ENCODE measurements at regions not wholly inside any gene's neighbourhood (a gene's known extent, or its start where the extent isn't known, plus 50 kb on each side); places are given as distances from the start of the nearest gene placed in this dataset.

DNA sequence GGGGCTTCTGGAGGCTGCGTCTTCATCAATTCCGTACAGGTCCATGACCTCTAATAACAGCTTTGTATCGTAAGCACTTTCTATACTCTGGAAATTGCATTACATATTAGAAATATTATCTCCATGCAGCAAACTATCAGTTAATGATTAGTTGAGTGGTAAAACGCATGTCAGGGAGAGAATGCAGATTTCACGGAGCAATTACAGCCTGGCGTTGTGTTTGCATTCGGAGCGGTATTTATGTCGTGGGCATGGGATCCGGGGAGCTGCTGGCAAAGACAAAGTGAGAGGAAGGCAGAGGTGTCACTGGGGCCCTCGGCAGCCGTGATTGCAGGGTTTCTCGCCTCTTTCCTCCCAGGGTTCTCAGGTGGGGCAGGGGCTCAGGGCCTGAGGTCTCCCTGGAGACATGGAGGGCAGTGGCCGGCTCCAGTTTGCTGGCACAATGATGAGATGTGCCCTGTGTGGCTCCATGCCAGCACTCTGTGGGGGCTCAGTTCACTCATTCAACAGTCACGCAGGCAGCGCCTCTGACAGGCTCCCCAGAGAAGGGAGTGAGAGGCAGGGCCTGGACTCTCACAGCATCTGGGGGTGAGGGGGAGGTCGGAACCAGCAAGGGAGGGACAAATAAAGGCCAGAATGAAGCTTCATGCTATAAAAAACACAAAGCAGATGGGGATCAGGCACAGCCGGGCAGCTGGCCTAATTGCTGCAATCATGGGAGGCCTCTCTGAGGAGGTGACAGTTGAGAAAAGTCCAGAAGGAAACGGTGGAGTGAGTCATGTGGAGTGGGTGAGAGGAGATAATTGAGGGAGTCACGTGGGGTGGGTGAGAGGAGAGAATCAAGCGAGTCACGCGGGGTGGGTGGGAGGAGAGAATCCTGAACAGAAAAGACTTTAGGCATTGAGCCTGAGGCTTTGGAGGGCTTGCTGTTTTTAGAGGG lies 1002.7 kb downstream of the BRD1 start:
- TF ChIP-seq, protein P1, sequence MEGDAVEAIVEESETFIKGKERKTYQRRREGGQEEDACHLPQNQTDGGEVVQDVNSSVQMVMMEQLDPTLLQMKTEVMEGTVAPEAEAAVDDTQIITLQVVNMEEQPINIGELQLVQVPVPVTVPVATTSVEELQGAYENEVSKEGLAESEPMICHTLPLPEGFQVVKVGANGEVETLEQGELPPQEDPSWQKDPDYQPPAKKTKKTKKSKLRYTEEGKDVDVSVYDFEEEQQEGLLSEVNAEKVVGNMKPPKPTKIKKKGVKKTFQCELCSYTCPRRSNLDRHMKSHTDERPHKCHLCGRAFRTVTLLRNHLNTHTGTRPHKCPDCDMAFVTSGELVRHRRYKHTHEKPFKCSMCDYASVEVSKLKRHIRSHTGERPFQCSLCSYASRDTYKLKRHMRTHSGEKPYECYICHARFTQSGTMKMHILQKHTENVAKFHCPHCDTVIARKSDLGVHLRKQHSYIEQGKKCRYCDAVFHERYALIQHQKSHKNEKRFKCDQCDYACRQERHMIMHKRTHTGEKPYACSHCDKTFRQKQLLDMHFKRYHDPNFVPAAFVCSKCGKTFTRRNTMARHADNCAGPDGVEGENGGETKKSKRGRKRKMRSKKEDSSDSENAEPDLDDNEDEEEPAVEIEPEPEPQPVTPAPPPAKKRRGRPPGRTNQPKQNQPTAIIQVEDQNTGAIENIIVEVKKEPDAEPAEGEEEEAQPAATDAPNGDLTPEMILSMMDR (IDR thresholded peaks at IDR 0.05; ENCODE audit: insufficient read depth, missing control alignments) = no peak

DNA sequence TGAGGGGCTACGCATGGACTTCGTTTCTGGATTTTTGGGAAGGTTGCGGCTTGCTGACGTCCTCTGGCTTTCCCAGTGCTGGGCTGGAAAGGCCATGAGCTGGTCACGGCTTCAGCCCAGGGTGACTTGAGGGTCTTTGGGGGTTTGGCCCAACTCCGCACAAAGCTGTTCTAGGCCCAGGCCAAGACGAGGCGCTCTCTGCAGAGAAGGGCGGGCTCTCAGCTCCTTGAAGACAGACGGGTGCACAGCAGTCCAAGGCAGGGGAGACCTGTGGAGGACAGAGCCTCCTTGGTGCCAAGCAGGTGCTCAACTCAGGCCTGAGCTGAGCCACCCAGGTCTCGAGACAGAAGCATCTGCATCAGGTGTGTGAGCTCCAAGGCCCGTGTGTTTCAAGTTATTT lies 1003.7 kb downstream of the BRD1 start:
- TF ChIP-seq, protein P1 (IDR thresholded peaks at IDR 0.05; ENCODE audit: insufficient read depth, missing control alignments) = no peak
- DNase-seq (ENCODE audit: insufficient read length, low spot score) = no peak
- no peak for FAIRE-seq

More for the DNA sequence above, 1002.7 kb downstream of the BRD1 start:
- FAIRE-seq (no peak), DNase-seq (ENCODE audit: insufficient read length, low spot score) (no peak)

DNA sequence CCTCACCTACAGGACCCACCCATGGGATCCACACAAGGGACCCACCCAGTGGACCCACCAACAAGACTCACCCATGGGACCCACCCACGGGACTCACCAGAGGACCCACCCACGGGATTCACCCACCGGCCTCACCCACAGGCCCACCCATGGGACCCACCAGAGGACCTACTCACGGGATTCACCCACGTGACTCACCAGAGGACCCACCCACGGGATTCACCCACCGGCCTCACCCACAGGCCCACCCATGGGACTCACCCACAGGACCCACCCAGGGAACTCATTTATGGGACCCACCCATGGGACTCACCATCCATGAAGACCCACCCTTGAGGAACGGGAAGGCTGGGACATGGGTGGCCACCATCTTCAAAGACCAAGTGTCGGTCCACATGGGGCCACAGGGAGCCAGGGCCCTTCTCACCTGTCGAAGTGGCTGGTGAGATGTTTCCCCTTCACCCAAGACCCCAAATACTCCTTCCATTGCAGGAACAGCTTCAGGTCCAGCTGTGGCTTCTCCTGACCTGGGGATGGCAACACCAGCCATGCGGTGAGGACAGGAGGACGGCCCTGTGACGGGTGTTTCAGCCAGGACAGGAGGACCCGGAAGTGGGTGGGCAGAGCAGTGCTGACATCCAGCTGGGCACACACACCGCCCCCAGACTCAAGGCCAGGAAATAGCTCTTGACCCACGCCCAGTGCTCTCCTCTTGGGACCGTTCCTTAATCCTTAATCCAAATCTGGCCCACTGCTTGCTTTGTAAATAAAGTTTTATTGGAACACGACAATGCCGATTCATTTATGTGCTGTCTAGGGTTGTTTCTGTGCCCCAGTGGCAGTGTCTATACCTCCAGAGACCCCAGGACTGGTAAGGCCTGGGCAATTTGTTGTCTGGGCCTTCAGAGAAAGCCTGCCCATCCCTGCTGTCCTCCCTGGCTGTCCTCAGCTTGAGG lies 1005.1 kb downstream of the BRD1 start:
- TF ChIP-seq, protein P1 (IDR thresholded peaks at IDR 0.05; ENCODE audit: insufficient read depth, missing control alignments) = no peak
- no peak for DNase-seq (ENCODE audit: insufficient read length, low spot score)
- no peak for FAIRE-seq

DNA sequence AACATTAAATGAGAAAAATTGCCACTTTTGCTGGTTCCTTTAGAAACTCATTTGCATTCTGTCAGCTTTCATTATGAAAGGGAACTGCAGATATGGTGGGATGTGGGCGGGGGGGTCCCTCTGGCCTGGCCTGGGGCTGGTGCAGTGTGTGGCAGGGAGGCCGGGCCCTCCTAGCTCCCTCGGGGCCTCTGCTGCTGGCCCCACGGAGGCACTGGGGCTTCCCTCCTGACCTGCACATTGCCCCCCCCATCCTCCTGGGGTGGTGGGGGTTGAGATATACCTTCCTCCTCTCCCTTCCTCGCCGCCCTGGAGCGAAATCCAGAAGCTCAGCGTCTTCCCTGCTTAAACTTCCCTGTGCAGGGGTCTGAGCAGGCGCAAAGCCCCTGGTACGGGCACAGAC lies 1005.9 kb downstream of the BRD1 start:
- no peak for DNase-seq (ENCODE audit: insufficient read length, low spot score)
- FAIRE-seq = no peak
- TF ChIP-seq, protein P1 (IDR thresholded peaks at IDR 0.05; ENCODE audit: insufficient read depth, missing control alignments) = no peak

DNA sequence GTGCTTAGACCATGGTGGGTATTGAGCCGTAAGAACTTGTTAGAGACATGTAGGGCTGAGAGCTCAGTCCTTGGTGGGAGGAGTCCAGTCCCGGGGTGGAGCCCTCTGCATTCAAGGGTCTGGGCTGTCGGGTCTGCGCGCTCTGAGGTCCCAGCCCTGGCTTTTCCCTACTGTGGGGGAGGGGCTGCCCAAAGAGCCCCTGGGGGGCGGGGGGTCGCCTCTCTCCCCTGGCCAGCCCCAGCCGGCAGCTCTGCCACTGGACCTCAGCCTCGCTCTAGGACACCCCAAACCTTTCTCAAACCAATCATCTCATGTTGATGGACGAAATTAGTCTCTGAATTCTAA lies 1006.4 kb downstream of the BRD1 start:
- DNase-seq (ENCODE audit: insufficient read length, low spot score) (no peak), FAIRE-seq (no peak)
- TF ChIP-seq, protein P1 (IDR thresholded peaks at IDR 0.05; ENCODE audit: insufficient read depth, missing control alignments) = no peak

DNA sequence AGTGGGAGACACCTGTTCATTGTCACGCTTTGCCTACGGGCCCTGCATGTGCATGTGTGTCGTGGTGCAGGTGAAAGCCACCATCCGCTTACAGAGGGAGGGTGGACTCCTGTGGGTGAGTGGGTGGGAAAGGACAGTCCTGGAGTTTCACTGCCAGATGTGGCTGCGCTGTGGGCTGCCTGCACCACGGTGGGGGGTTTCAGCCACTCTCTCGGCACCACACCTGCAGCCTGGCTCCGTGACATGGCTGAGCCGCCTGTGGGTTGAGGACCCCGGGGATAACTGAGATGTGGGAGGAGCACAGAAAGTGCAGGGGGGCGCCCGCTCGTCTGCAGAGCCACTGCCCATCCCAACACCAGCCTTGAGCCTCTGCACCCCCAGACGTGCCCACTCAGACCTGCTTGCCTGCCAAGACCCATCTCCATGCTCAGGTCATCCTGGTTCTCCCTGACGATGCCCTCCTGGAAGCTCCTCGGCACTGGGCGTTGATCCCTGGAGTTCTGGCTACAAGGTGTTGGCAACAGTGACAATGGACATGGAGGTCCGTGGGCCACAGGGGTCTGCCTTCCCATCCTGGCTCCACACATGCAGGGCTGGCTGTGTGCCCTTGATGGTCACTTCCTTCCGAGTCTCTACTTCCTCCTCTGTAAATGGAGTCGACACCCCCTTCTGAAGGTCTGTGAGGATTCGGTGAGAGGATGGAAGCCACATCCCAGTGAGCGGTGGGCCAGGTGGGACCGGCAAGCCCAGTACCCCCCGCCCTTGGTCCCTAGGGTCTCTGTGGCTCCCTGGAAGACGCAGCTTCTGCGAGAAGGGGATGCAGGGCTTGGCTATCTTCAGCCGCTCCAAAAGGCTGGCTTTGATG lies 1007.0 kb downstream of the BRD1 start:
- TF ChIP-seq, protein P1 (IDR thresholded peaks at IDR 0.05; ENCODE audit: insufficient read depth, missing control alignments) = no peak
- FAIRE-seq = no peak
- DNase-seq (ENCODE audit: insufficient read length, low spot score) = no peak

Measured in D721Med (cell line).